G401.6 (cell line): ENCODE measurements at regions not wholly inside any gene's neighbourhood (a gene's known extent, or its start where the extent isn't known, plus 50 kb on each side); places are given as distances from the start of the nearest gene placed in this dataset.
A peak's percentile ranks its signal among the peaks of the same experiment; 100 is the strongest.

Experiments
- FAIRE-seq: peaks from 2 replicates; lab custom pipeline; 2012; peaks lifted over from hg19 to GRCh38; lab: Jason Lieb, UNC

GRCh38 chr2:192315543-192315942 is 120.8 kb upstream of the TMEFF2 start:
- FAIRE-seq: no peak

GRCh38 chr2:192314800-192315481 is 120.2 kb upstream of the TMEFF2 start:
- FAIRE-seq: no peak

- FAIRE-seq: no peak
These were observed 119.0 kb upstream of the TMEFF2 start for GRCh38 chr2:192313773-192314172.

GRCh38 chr2:192311701-192312460 is 117.1 kb upstream of the TMEFF2 start:
- no peak for FAIRE-seq

GRCh38 chr2:192307530-192307929 is 112.8 kb upstream of the TMEFF2 start:
- no peak for FAIRE-seq

GRCh38 chr2:192298664-192299063 is 103.9 kb upstream of the TMEFF2 start:
- FAIRE-seq: no peak

- FAIRE-seq: no peak
These were observed 97.7 kb upstream of the TMEFF2 start for GRCh38 chr2:192292478-192292877.

GRCh38 chr2:192288295-192288694 is 93.6 kb upstream of the TMEFF2 start:
- FAIRE-seq: no peak

- peak; percentile 41 for FAIRE-seq
These were observed 91.5 kb upstream of the TMEFF2 start for GRCh38 chr2:192286093-192286701.

GRCh38 chr2:192283450-192283849 is 88.7 kb upstream of the TMEFF2 start:
- no peak for FAIRE-seq

- FAIRE-seq: no peak
These were observed 84.0 kb upstream of the TMEFF2 start for GRCh38 chr2:192278701-192279100.

- FAIRE-seq: no peak
These were observed 82.9 kb upstream of the TMEFF2 start for GRCh38 chr2:192277494-192278109.

GRCh38 chr2:192275632-192276031 is 80.9 kb upstream of the TMEFF2 start:
- FAIRE-seq: no peak

- FAIRE-seq: no peak
These were observed 72.8 kb upstream of the TMEFF2 start for GRCh38 chr2:192267484-192267883.

GRCh38 chr2:192265751-192266150 is 71.0 kb upstream of the TMEFF2 start:
- no peak for FAIRE-seq

- FAIRE-seq: no peak
These were observed 59.7 kb upstream of the TMEFF2 start for GRCh38 chr2:192254444-192254843.

- FAIRE-seq: no peak
These were observed 59.0 kb upstream of the TMEFF2 start for GRCh38 chr2:192253692-192254091.

- no peak for FAIRE-seq
These were observed 56.2 kb upstream of the TMEFF2 start for GRCh38 chr2:192250961-192251360.

GRCh38 chr2:192247456-192247855 is 52.7 kb upstream of the TMEFF2 start:
- FAIRE-seq: no peak

- no peak for FAIRE-seq
These were observed 51.6 kb upstream of the TMEFF2 start for GRCh38 chr2:192246297-192246696.

- FAIRE-seq: no peak
These were observed 50.6 kb upstream of the TMEFF2 start for GRCh38 chr2:192245329-192245728.
